HG03097 (cell line): ENCODE measurements at regions not wholly inside any gene's neighbourhood (a gene's known extent, or its start where the extent isn't known, plus 50 kb on each side); places are given as distances from the start of the nearest gene placed in this dataset.

Source experiments
- ATAC-seq: cut with Tn5 transposase; IDR thresholded peaks from one replicate; pipeline ENCODE4 v1.9.1; 2021; ENCODE audit not compliant: unreplicated experiment, low FRiP score

- ATAC-seq: no peak
Observed at GRCh38 chr5:117210796-117211195, 636.2 kb upstream of the SEMA6A start.

GRCh38 chr5:117209479-117209878, 634.9 kb upstream of the SEMA6A start:
- ATAC-seq: no peak

GRCh38 chr5:117207088-117207668, 632.6 kb upstream of the SEMA6A start:
- no peak for ATAC-seq

- ATAC-seq: no peak
Observed at GRCh38 chr5:117205894-117206293, 631.3 kb upstream of the SEMA6A start.

GRCh38 chr5:117204926-117205869, 630.6 kb upstream of the SEMA6A start:
- ATAC-seq: no peak

- ATAC-seq: no peak
Observed at GRCh38 chr5:117204404-117204803, 629.8 kb upstream of the SEMA6A start.

- no peak for ATAC-seq
Observed at GRCh38 chr5:117203584-117203983, 629.0 kb upstream of the SEMA6A start.

GRCh38 chr5:117201001-117201400, 626.4 kb upstream of the SEMA6A start:
- ATAC-seq: no peak

GRCh38 chr5:117195076-117195475, 620.5 kb upstream of the SEMA6A start:
- ATAC-seq: no peak

- no peak for ATAC-seq
Observed at GRCh38 chr5:117191251-117191650, 616.6 kb upstream of the SEMA6A start.

GRCh38 chr5:117189784-117190183, 615.2 kb upstream of the SEMA6A start:
- no peak for ATAC-seq

- no peak for ATAC-seq
Observed at GRCh38 chr5:117188211-117188610, 613.6 kb upstream of the SEMA6A start.

- no peak for ATAC-seq
Observed at GRCh38 chr5:117186751-117187150, 612.1 kb upstream of the SEMA6A start.

GRCh38 chr5:117183326-117183725, 608.7 kb upstream of the SEMA6A start:
- ATAC-seq: no peak

- no peak for ATAC-seq
Observed at GRCh38 chr5:117182104-117182503, 607.5 kb upstream of the SEMA6A start.

- no peak for ATAC-seq
Observed at GRCh38 chr5:117177302-117177701, 602.7 kb upstream of the SEMA6A start.

- no peak for ATAC-seq
Observed at GRCh38 chr5:117165068-117165467, 590.4 kb upstream of the SEMA6A start.

- no peak for ATAC-seq
Observed at GRCh38 chr5:117161718-117162335, 587.2 kb upstream of the SEMA6A start.

GRCh38 chr5:117160391-117160790, 585.8 kb upstream of the SEMA6A start:
- ATAC-seq: no peak

GRCh38 chr5:117149312-117149711, 574.7 kb upstream of the SEMA6A start:
- no peak for ATAC-seq

- no peak for ATAC-seq
Observed at GRCh38 chr5:117144086-117144485, 569.5 kb upstream of the SEMA6A start.

GRCh38 chr5:117143406-117143805, 568.8 kb upstream of the SEMA6A start:
- ATAC-seq: no peak
